ENCODE measurements at regions not wholly inside any gene's neighbourhood (a gene's known extent, or its start where the extent isn't known, plus 50 kb on each side); places are given as distances from the start of the nearest gene placed in this dataset.

- DNase-seq (ENCODE audit: low spot score), result no peak
These were observed 227.8 kb upstream of the MAP3K1 start for GRCh38 chr5:56587381-56588130.

- DNase-seq (ENCODE audit: low spot score), result peak; percentile 35
These were observed 229.2 kb upstream of the MAP3K1 start for GRCh38 chr5:56585999-56586691.

- peak; percentile 33 for DNase-seq (ENCODE audit: low spot score)
These were observed 229.9 kb upstream of the MAP3K1 start for GRCh38 chr5:56585461-56585860.

GRCh38 chr5:56581426-56581825 lies 233.9 kb upstream of the MAP3K1 start:
- no peak for DNase-seq (ENCODE audit: low spot score)

- no peak for DNase-seq (ENCODE audit: low spot score)
These were observed 234.5 kb upstream of the MAP3K1 start for GRCh38 chr5:56580864-56581263.

- DNase-seq (ENCODE audit: low spot score), result no peak
These were observed 239.5 kb upstream of the MAP3K1 start for GRCh38 chr5:56575821-56576220.

GRCh38 chr5:56574778-56575177 lies 240.6 kb upstream of the MAP3K1 start:
- DNase-seq (ENCODE audit: low spot score), result no peak

GRCh38 chr5:56569566-56569965 lies 245.8 kb upstream of the MAP3K1 start:
- DNase-seq (ENCODE audit: low spot score), result peak; percentile 52

GRCh38 chr5:56569076-56569475 lies 246.3 kb upstream of the MAP3K1 start:
- DNase-seq (ENCODE audit: low spot score), result no peak

- DNase-seq (ENCODE audit: low spot score), result no peak
These were observed 248.1 kb upstream of the MAP3K1 start for GRCh38 chr5:56567278-56567677.

GRCh38 chr5:56566374-56567249 lies 248.7 kb upstream of the MAP3K1 start:
- DNase-seq (ENCODE audit: low spot score), result no peak

GRCh38 chr5:56565644-56566043 lies 249.7 kb upstream of the MAP3K1 start:
- no peak for DNase-seq (ENCODE audit: low spot score)

- DNase-seq (ENCODE audit: low spot score), result no peak
These were observed 250.1 kb upstream of the MAP3K1 start for GRCh38 chr5:56565283-56565615.

- peak; percentile 33 for DNase-seq (ENCODE audit: low spot score)
These were observed 250.6 kb upstream of the MAP3K1 start for GRCh38 chr5:56564541-56565282.

GRCh38 chr5:56561455-56561854 lies 253.9 kb upstream of the MAP3K1 start:
- DNase-seq (ENCODE audit: low spot score), result no peak

GRCh38 chr5:56558131-56558745 lies 257.1 kb upstream of the MAP3K1 start:
- DNase-seq (ENCODE audit: low spot score), result no peak

- no peak for DNase-seq (ENCODE audit: low spot score)
These were observed 258.2 kb upstream of the MAP3K1 start for GRCh38 chr5:56557198-56557597.

- DNase-seq (ENCODE audit: low spot score), result peak; percentile 27
These were observed 262.6 kb upstream of the MAP3K1 start for GRCh38 chr5:56552612-56553268.

GRCh38 chr5:56550227-56550626 lies 265.1 kb upstream of the MAP3K1 start:
- DNase-seq (ENCODE audit: low spot score), result no peak

- DNase-seq (ENCODE audit: low spot score), result no peak
These were observed 266.1 kb upstream of the MAP3K1 start for GRCh38 chr5:56549096-56549886.

All from AG20443 (cell line).